IgD-negative memory B cell (primary cell): ENCODE measurements at regions not wholly inside any gene's neighbourhood (a gene's known extent, or its start where the extent isn't known, plus 50 kb on each side); places are given as distances from the start of the nearest gene placed in this dataset.

ENCODE experiments used
- H3K27ac Mint-ChIP-seq, 3 donors: one replicate each; pipeline ENCODE4 v1.8.0; 2020 to 2022; ENCODE audit warnings: mild to moderate bottlenecking in 3 of 3, mixed read lengths in 3 of 3, moderate library complexity in 1 of 3
- H3K27me3 Mint-ChIP-seq: one replicate; pipeline ENCODE4 v1.8.0; 2021; ENCODE audit warnings: mixed read lengths
- H3K36me3 Mint-ChIP-seq: one replicate; pipeline ENCODE4 v1.8.0; 2020; ENCODE audit warnings: mild to moderate bottlenecking, mixed read lengths
- H3K4me1 Mint-ChIP-seq, 3 donors: one replicate each; pipeline ENCODE4 v1.8.0; 2020 to 2022; ENCODE audit warnings: mixed read lengths in 3 of 3, mild to moderate bottlenecking in 1 of 3
- H3K4me3 Mint-ChIP-seq, 4 donors: one replicate each; pipeline ENCODE4 v1.8.0; 2020 to 2022; ENCODE audit warnings: mild to moderate bottlenecking in 4 of 4, mixed read lengths in 4 of 4, moderate library complexity in 3 of 4
- H3K9me3 Mint-ChIP-seq, 3 donors: one replicate each; pipeline ENCODE4 v1.8.0; 2020 to 2021; ENCODE audit warnings: mixed read lengths in 3 of 3, mild to moderate bottlenecking in 1 of 3

GRCh38 chr1:170290991-170291390 lies 145.2 kb downstream of the NTMT2 start:
- Mint-ChIP-seq H3K36me3 (peaks cover 2% of the 10 kb centered on the region), H3K4me3 (no peak overlapping the region), H3K27ac (no peak overlapping the region), H3K4me1 (no peaks in the 10 kb centered on the region), H3K9me3 (peaks cover 0 to 4% (median 2%) of the 10 kb centered on the region in 3 donors), H3K27me3 (no peaks in the 10 kb centered on the region)

- no peak overlapping the region for H3K27ac Mint-ChIP-seq
- peaks cover 0 to 4% (median 1%) of the 10 kb centered on the region in 3 donors for H3K9me3 Mint-ChIP-seq
- H3K4me1 Mint-ChIP-seq: no peaks in the 10 kb centered on the region
- H3K36me3 Mint-ChIP-seq: peaks cover 2% of the 10 kb centered on the region
- no peak overlapping the region for H3K4me3 Mint-ChIP-seq
- H3K27me3 Mint-ChIP-seq: no peaks in the 10 kb centered on the region
These were observed 145.8 kb downstream of the NTMT2 start for GRCh38 chr1:170291516-170291915.

GRCh38 chr1:170296211-170296610 lies 150.5 kb downstream of the NTMT2 start:
- Mint-ChIP-seq H3K27ac (no peak overlapping the region), H3K27me3 (no peaks in the 10 kb centered on the region), H3K36me3 (no peaks in the 10 kb centered on the region), H3K4me3 (no peak overlapping the region), H3K4me1 (no peaks in the 10 kb centered on the region), H3K9me3 (peaks cover 0 to 3% (median 3%) of the 10 kb centered on the region in 3 donors)

DNA sequence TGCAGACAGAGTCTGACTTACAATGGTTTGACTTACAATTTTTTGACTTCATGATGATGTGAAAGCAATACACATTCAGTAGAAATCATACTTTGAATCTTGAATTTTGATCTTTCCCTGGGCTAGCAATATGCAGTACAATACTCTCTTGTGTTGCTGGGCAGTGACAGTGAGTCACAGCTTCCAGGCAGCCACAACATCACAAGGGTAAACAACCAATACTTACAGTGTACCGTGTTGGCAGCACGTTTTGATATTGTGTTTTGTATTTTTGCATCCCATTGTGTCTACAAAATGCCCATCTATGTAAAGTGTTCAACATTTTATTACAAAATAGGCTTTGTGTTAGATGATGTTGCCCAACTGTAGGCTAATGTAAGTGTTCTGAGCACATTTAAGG lies 150.9 kb downstream of the NTMT2 start:
- Mint-ChIP-seq H3K9me3 (peaks cover 0 to 3% (median 3%) of the 10 kb centered on the region in 3 donors), H3K4me3 (no peak overlapping the region), H3K4me1 (no peaks in the 10 kb centered on the region), H3K27me3 (no peaks in the 10 kb centered on the region), H3K27ac (no peak overlapping the region), H3K36me3 (no peaks in the 10 kb centered on the region)

- H3K4me3 Mint-ChIP-seq: no peak overlapping the region
- no peaks in the 10 kb centered on the region for H3K27me3 Mint-ChIP-seq
- peaks cover 2 to 3% (median 2%) of the 10 kb centered on the region in 3 donors for H3K9me3 Mint-ChIP-seq
These were observed 155.8 kb downstream of the NTMT2 start for GRCh38 chr1:170301596-170301995.

GRCh38 chr1:170303034-170303433 lies 157.3 kb downstream of the NTMT2 start:
- Mint-ChIP-seq H3K27ac (no peak overlapping the region), H3K4me3 (no peak overlapping the region), H3K36me3 (no peaks in the 10 kb centered on the region), H3K4me1 (no peaks in the 10 kb centered on the region), H3K27me3 (no peaks in the 10 kb centered on the region), H3K9me3 (peaks cover 0 to 2% (median 0%) of the 10 kb centered on the region in 3 donors)

More at GRCh38 chr1:170301596-170301995, 155.8 kb downstream of the NTMT2 start:
- Mint-ChIP-seq H3K36me3 (no peaks in the 10 kb centered on the region), H3K4me1 (no peaks in the 10 kb centered on the region), H3K27ac (no peak overlapping the region)

DNA sequence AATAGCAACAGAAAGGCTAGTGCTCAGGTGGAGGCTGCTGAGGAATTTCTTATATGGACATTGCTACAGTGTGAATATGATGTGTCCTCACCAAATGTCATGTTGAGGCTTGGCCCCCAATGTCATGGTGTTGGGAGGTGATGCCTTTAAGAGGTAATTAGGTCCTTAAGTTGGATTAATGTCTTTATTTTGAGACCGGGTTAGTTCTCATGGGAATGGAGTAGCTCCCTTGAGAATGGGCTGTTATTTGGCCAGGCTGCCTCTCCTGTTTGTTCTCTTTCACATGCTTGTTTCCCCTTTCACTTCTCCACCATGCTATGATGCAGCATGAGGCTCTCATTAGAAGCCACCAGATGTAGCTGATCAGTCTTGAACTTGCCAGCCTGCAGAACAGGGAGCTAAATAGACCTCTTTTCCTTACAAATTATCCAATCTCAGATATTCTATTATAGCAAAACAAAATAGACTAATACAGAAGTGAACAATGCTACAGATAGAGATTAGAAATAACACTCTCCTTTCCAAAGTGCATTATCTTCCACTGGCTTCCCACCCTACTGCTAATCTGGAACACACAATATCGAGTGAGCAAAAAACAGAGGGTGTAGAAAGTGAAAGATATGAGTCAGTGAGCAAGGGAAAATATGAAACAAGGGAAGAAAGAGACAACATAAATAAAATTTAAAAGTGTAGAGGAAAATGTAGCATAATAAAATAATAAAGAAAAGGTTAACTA lies 160.2 kb downstream of the NTMT2 start:
- H3K27ac Mint-ChIP-seq: no peak overlapping the region
- no peak overlapping the region for H3K4me3 Mint-ChIP-seq
- H3K9me3 Mint-ChIP-seq: peaks cover 0 to 2% (median 0%) of the 10 kb centered on the region in 3 donors
- H3K27me3 Mint-ChIP-seq: no peaks in the 10 kb centered on the region
- no peaks in the 10 kb centered on the region for H3K4me1 Mint-ChIP-seq
- H3K36me3 Mint-ChIP-seq: peaks cover 2% of the 10 kb centered on the region

GRCh38 chr1:170306513-170306910 lies 160.8 kb downstream of the NTMT2 start:
- H3K4me1 Mint-ChIP-seq: no peaks in the 10 kb centered on the region
- H3K4me3 Mint-ChIP-seq: no peak overlapping the region
- H3K27ac Mint-ChIP-seq: no peak overlapping the region
- peaks cover 0 to 2% (median 0%) of the 10 kb centered on the region in 3 donors for H3K9me3 Mint-ChIP-seq
- no peaks in the 10 kb centered on the region for H3K27me3 Mint-ChIP-seq
- peaks cover 2% of the 10 kb centered on the region for H3K36me3 Mint-ChIP-seq

GRCh38 chr1:170306948-170307347 lies 161.2 kb downstream of the NTMT2 start:
- Mint-ChIP-seq H3K4me1 (no peaks in the 10 kb centered on the region), H3K9me3 (peaks cover 0 to 2% (median 0%) of the 10 kb centered on the region in 3 donors), H3K4me3 (no peak overlapping the region), H3K36me3 (peaks cover 2% of the 10 kb centered on the region), H3K27ac (no peak overlapping the region), H3K27me3 (no peaks in the 10 kb centered on the region)

GRCh38 chr1:170307426-170307825 lies 161.7 kb downstream of the NTMT2 start:
- Mint-ChIP-seq H3K27me3 (peaks cover 2% of the 10 kb centered on the region), H3K9me3 (peaks cover 0 to 2% (median 0%) of the 10 kb centered on the region in 3 donors), H3K36me3 (peaks cover 4% of the 10 kb centered on the region), H3K27ac (no peak overlapping the region), H3K4me1 (no peaks in the 10 kb centered on the region), H3K4me3 (no peak overlapping the region)

- Mint-ChIP-seq H3K4me1 (no peaks in the 10 kb centered on the region), H3K27me3 (peaks cover 3% of the 10 kb centered on the region), H3K36me3 (peaks cover 4% of the 10 kb centered on the region), H3K9me3 (no peaks in the 10 kb centered on the region), H3K4me3 (no peak overlapping the region), H3K27ac (no peak overlapping the region)
These were observed 163.7 kb downstream of the NTMT2 start for GRCh38 chr1:170309389-170310013.

DNA sequence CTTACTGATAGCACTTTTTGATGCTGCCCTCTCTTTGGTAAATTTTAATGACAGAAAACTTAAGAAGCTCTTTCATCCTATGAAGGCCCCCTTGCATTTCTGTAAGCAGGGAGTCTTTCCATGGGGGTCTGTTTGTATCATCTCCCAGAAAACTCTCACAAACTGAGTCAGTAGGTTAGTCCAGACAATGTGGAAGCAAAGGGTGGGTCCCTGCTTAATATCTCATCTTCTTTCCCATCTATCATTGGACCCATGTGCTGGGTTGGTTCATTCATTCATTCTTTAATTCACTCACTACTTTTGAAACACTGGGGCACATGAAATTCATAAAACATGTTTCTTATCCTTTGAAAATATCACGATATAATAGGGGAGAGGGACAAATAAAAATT lies 164.3 kb downstream of the NTMT2 start:
- Mint-ChIP-seq H3K36me3 (peaks cover 4% of the 10 kb centered on the region), H3K27me3 (peaks cover 3% of the 10 kb centered on the region), H3K27ac (no peak overlapping the region), H3K4me3 (no peak overlapping the region), H3K4me1 (no peaks in the 10 kb centered on the region), H3K9me3 (no peaks in the 10 kb centered on the region)

DNA sequence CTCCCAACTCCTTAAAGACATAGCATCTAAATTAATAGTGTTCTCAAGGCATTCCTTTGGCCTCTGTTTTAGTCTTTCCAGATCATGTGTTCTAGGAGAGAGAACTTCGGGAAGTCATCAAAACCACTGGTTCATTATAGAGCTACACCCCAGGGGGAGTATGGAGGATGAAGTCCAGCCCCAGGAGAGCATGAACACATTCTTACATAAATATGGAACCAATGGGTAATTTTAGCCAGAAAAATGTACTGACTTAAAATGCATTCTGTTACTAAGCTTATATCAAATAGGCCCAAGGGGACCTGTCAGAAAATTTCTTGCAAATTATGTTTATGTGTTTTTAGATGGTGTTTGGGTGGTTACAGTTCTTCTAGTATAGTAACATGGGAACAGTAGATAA lies 165.2 kb downstream of the NTMT2 start:
- Mint-ChIP-seq H3K9me3 (peaks cover 0 to 3% (median 0%) of the 10 kb centered on the region in 3 donors), H3K36me3 (peaks cover 4% of the 10 kb centered on the region), H3K4me3 (no peak overlapping the region), H3K27me3 (peaks cover 3% of the 10 kb centered on the region), H3K27ac (no peak overlapping the region), H3K4me1 (no peaks in the 10 kb centered on the region)

GRCh38 chr1:170313306-170313705 lies 167.5 kb downstream of the NTMT2 start:
- no peak overlapping the region for H3K27ac Mint-ChIP-seq
- peaks cover 0 to 3% (median 0%) of the 10 kb centered on the region in 3 donors for H3K9me3 Mint-ChIP-seq
- H3K27me3 Mint-ChIP-seq: peaks cover 5% of the 10 kb centered on the region
- peaks cover 4% of the 10 kb centered on the region for H3K36me3 Mint-ChIP-seq
- H3K4me3 Mint-ChIP-seq: no peak overlapping the region
- H3K4me1 Mint-ChIP-seq: no peaks in the 10 kb centered on the region

DNA sequence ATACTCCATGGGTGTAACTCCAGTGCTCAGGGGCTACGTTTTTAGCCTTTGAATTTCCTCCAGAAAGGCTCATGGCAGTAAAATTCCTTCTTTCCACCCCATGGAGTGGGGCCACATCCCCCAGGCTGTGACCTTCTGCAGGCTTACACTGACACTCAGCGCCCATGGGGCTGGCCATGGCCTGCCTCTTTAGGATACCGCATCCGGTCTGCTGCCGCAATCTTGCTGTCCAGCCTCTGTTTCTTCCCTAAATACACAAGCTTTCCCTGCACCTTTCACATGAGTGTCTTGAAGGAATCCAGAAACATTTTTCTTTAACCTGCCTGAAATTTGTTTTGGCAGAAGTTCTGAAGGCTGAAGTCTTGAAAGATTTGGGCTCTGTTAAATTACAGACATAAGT lies 170.5 kb downstream of the NTMT2 start:
- Mint-ChIP-seq H3K27ac (no peak overlapping the region), H3K4me3 (no peak overlapping the region), H3K4me1 (peaks cover 0 to 2% (median 0%) of the 10 kb centered on the region in 3 donors), H3K36me3 (peaks cover 2% of the 10 kb centered on the region), H3K27me3 (peaks cover 5% of the 10 kb centered on the region), H3K9me3 (peaks cover 0 to 3% (median 0%) of the 10 kb centered on the region in 3 donors)

DNA sequence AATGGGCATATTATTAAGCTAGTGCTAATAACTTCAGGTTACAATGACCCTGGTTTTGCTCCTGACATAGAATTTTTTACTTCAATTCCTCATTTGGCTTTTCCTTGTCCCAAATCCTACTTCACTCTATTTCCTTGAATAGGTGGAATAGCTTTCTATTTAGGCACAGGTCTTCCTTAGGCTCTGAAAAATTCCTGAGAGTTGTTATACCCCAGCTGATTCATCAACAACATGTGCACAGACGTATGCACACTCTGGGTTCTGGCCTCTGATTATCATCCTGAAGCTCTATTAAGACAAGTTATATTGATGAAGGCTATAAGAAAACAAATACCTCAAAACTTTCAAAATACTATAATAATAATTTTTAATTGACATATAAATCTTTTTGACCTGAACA lies 172.4 kb downstream of the NTMT2 start:
- H3K27ac Mint-ChIP-seq: no peak overlapping the region
- H3K27me3 Mint-ChIP-seq: peaks cover 3% of the 10 kb centered on the region
- no peak overlapping the region for H3K4me3 Mint-ChIP-seq
- H3K36me3 Mint-ChIP-seq: no peaks in the 10 kb centered on the region
- H3K9me3 Mint-ChIP-seq: peaks cover 0 to 3% (median 0%) of the 10 kb centered on the region in 3 donors
- H3K4me1 Mint-ChIP-seq: peaks cover 0 to 2% (median 0%) of the 10 kb centered on the region in 3 donors
